GM13976 (cell line): ENCODE measurements at regions not wholly inside any gene's neighbourhood (a gene's known extent, or its start where the extent isn't known, plus 50 kb on each side); places are given as distances from the start of the nearest gene placed in this dataset.

Experiments
- DNase-seq: peaks from one replicate; pipeline ENCODE4 v3.0.0; 2012; ENCODE audit warnings: low spot score
- CTCF ChIP-seq: IDR thresholded peaks from 2 replicates; pipeline ENCODE4 v1.5.1; 2012; ENCODE audit warnings: borderline replicate concordance, mild to moderate bottlenecking; ENCODE audit not compliant: insufficient read depth; ENCODE audit errors: extremely low read depth, missing control alignments, control extremely low read depth
- in situ Hi-C: fragments of 300-500 bp; cut with MboI; formaldehyde crosslinking; loops from one replicate; pipeline ENCODE4 v1.12.0; 2022; ENCODE audit warnings: low sequenced_read_pairs, mixed read lengths, inconsistent platforms; ENCODE audit not compliant: unreplicated experiment

DNA sequence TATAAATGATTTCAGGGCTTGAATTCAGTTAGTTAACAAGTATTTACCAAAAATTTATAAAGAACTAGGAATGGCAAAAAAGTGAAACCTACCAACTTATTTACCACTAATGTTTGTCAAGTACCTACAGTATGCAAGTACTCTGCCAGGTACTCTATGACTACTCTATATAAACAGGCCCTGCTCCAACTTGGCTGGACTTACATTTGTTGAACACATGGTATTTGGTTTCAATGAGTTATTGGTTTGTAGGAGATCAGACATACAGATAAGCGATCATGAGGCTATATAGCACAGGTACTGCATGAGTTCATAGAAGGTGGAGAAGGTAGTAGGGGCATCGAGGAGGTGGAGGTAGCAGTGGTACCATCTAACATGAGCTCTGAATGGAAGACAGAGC is 159.9 kb upstream of the PDGFD start:
- TF ChIP-seq CTCF, result no peak
- no peak for DNase-seq
- in situ Hi-C loops, result no loop called here

DNA sequence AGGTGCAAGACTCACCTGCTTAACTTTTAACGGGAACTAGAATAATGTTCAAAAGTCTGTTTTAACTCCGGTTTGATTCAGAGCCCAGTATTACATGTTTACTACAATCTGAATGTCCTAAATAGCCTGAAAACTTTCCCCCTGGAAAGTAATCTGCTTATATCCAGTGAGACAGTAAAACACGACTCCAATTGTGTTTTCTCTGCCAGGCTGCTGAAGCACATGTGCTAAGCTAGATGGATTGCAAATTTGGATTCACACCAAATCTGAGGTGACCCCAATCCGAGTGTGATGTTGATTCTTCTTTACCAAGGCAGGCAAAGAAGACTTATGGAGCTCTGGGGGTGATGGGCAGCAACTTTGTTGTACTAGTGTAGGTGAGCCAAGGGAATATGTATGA is 158.7 kb upstream of the PDGFD start:
- no peak for DNase-seq
- no peak for TF ChIP-seq CTCF
- in situ Hi-C loops, result no loop called here

DNA sequence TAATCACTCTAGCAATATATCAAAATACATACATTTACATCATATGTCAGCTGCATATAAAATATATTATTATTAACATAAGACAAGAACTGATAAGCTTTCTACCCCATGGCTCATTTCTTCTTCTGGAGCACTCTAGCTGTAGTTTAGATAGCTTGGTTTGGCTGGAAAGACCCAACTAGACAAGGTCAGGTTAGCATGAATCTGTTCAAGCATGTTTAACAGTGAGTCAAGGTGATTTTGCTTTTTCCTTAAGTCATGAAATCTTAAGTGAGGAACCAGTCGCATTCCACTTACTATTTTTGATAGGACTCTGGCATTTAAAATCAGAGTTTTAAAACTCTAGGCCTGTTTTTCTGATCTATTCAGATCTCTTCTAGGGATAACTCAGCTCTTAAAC is 157.0 kb upstream of the PDGFD start:
- TF ChIP-seq CTCF, result no peak
- in situ Hi-C loops, result no loop called here
- DNase-seq, result no peak

DNA sequence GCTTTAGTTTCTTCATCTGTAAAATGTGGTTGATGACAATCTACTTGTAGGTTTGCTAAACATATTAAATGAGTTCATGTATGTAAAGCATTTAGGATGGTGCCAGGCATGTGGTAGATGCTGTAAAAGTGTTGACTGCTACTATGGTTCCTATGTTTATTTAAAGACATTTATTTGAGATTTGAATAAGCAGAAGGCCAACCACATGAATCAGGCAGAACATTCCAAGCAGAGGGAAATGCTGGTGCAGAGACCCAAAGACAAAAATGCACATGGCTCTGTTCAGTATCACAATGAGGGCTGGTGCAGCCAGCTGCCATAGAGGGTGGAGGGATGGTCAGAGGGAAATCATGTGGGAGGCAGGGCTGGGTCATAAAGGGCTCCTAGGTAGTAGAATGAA is 156.2 kb upstream of the PDGFD start:
- no peak for TF ChIP-seq CTCF
- in situ Hi-C loops, result no loop called here
- no peak for DNase-seq

DNA sequence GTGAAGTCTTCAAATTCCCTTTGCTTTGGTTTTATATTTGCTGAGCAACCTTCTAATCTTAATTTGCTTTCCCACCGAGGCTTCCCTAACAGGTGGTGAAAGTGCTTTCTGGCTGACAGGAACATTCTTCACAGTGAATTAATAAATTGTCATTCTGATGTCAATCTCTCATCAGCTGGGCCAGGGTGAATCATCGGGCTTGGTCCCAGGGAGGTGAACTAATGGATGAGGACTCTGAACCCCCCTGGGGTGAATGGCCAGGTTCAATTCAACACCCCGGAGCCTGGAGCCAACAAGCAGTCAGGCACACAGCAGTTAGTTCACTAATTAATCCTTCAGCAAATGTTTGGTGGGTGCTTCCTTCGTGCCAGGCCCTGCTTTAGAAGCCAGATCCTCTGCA is 155.4 kb upstream of the PDGFD start:
- no peak for DNase-seq
- TF ChIP-seq CTCF, result no peak
- in situ Hi-C loops, result no loop called here

GRCh38 chr11:104306862-104307474 is 143.0 kb upstream of the PDGFD start:
- DNase-seq, result no peak
- in situ Hi-C loops, result no loop called here
- TF ChIP-seq CTCF, result no peak

- no peak for TF ChIP-seq CTCF
- in situ Hi-C loops, result no loop called here
- no peak for DNase-seq
Observed at GRCh38 chr11:104301776-104302175, 137.8 kb upstream of the PDGFD start.
